HEK293 (cell line): ENCODE measurements at regions not wholly inside any gene's neighbourhood (a gene's known extent, or its start where the extent isn't known, plus 50 kb on each side); places are given as distances from the start of the nearest gene placed in this dataset.

Experiments used
- CTCF ChIA-PET: fragments of 350-600 bp; formaldehyde crosslinking; extraction: SDS; loops from one replicate; lab custom pipeline; 2021; ENCODE audit warnings: antibody characterized with exemption; lab: Yijun Ruan, JAX
- POLR2A ChIA-PET: fragments of 300-600 bp; formaldehyde crosslinking; extraction: SDS; loops from one replicate; lab custom pipeline; 2020; ENCODE audit warnings: antibody characterized with exemption, inconsistent platforms; lab: Yijun Ruan, JAX
- H3K27ac ChIP-seq: fragments of 200-500 bp; sonication (Bioruptor generic); 2 replicates; pipeline ENCODE4 v1.5.1; 2014; ENCODE audit warnings: low read depth, low read length, control low read depth, inconsistent platforms; ENCODE audit errors: extremely low read depth
- H3K36me3 ChIP-seq, 2 experiments: fragments of 200-500 bp in 1 of 2; sonication (Bioruptor generic) in 1 of 2; 1 replicate in 1 of 2; 2 replicates in 1 of 2; pipeline ENCODE4 v1.5.1; 2014 to 2017; ENCODE audit warnings: inconsistent platforms in 2 of 2, low read length in 2 of 2; ENCODE audit not compliant: control insufficient read depth in 2 of 2, insufficient read depth in 1 of 2
- H3K4me1 ChIP-seq: fragments of 200-500 bp; sonication (Bioruptor generic); 2 replicates; pipeline ENCODE4 v1.5.1; 2014; ENCODE audit warnings: mild to moderate bottlenecking, low read length, inconsistent platforms; ENCODE audit not compliant: control insufficient read depth, insufficient read depth
- H3K4me3 ChIP-seq: 2 replicates; pipeline ENCODE4 v1.5.1; 2011; ENCODE audit warnings: low read depth, mild to moderate bottlenecking, control low read depth, low read length, moderate library complexity
- H3K9me3 ChIP-seq: fragments of 200-500 bp; sonication (Bioruptor generic); 2 replicates; pipeline ENCODE4 v1.5.1; 2014; ENCODE audit warnings: low read depth, low read length, inconsistent platforms; ENCODE audit not compliant: control insufficient read depth, insufficient read depth
- HIC1 ChIP-seq: fragments of 450-650 bp; formaldehyde crosslinking; IDR thresholded peaks from 2 replicates; pipeline ENCODE4 v1.5.1; 2016; ENCODE audit warnings: missing biosample characterization, missing genetic modification characterization
- HOXA7 ChIP-seq: sonication (generic); formaldehyde crosslinking; IDR thresholded peaks from 2 replicates; pipeline ENCODE4 v1.8.1; 2022; ENCODE audit warnings: missing genetic modification reagents, borderline replicate concordance
- ZBTB10 ChIP-seq: fragments of 450-650 bp; formaldehyde crosslinking; IDR thresholded peaks from 2 replicates; pipeline ENCODE4 v1.5.1; 2016; ENCODE audit warnings: missing biosample characterization, missing genetic modification characterization
- ZEB2 ChIP-seq: fragments of 450-650 bp; formaldehyde crosslinking; IDR thresholded peaks from 2 replicates; pipeline ENCODE4 v1.5.1; 2016; ENCODE audit warnings: missing biosample characterization, missing genetic modification characterization
- ZFP41 ChIP-seq: fragments of 450-650 bp; formaldehyde crosslinking; IDR thresholded peaks from 2 replicates; pipeline ENCODE4 v1.5.1; 2016; ENCODE audit warnings: missing biosample characterization, missing genetic modification characterization, borderline replicate concordance
- ZNF114 ChIP-seq: fragments of 450-650 bp; formaldehyde crosslinking; IDR thresholded peaks from 2 replicates; pipeline ENCODE4 v1.5.0; 2017; ENCODE audit warnings: missing biosample characterization, missing genetic modification characterization
- ZNF133 ChIP-seq: fragments of 450-650 bp; formaldehyde crosslinking; IDR thresholded peaks from 2 replicates; pipeline ENCODE4 v1.5.1; 2016; ENCODE audit warnings: missing biosample characterization, missing genetic modification characterization
- ZNF302 ChIP-seq: fragments of 450-650 bp; formaldehyde crosslinking; IDR thresholded peaks from 2 replicates; pipeline ENCODE4 v1.5.1; 2016; ENCODE audit warnings: missing biosample characterization, missing genetic modification characterization, low read depth
- ZNF366 ChIP-seq: fragments of 450-650 bp; formaldehyde crosslinking; conservative IDR thresholded peaks from 2 replicates; pipeline ENCODE4 v1.5.1; 2016; ENCODE audit warnings: missing biosample characterization, missing genetic modification characterization
- ZNF510 ChIP-seq: fragments of 450-650 bp; formaldehyde crosslinking; IDR thresholded peaks from 2 replicates; pipeline ENCODE4 v1.5.1; 2018; ENCODE audit warnings: mild to moderate bottlenecking, missing genetic modification characterization, missing biosample characterization; ENCODE audit not compliant: insufficient replicate concordance
- ZNF529 ChIP-seq: fragments of 450-650 bp; formaldehyde crosslinking; IDR thresholded peaks from 2 replicates; pipeline ENCODE4 v1.5.1; 2017; ENCODE audit warnings: missing genetic modification characterization, missing biosample characterization; ENCODE audit not compliant: insufficient replicate concordance
- ZNF658 ChIP-seq: fragments of 450-650 bp; formaldehyde crosslinking; IDR thresholded peaks from 2 replicates; pipeline ENCODE4; 2016; ENCODE audit warnings: missing biosample characterization, missing genetic modification characterization
- ZNF670 ChIP-seq: fragments of 450-650 bp; formaldehyde crosslinking; IDR thresholded peaks from 2 replicates; pipeline ENCODE4 v1.5.1; 2016; ENCODE audit warnings: missing biosample characterization, missing genetic modification characterization, low read depth
- TF ChIP-seq, protein P1 (sequence below): fragments of 450-650 bp; formaldehyde crosslinking; IDR thresholded peaks from 2 replicates; pipeline ENCODE4 v1.5.1; 2016; ENCODE audit warnings: missing biosample characterization, missing genetic modification characterization
- TF ChIP-seq, protein P2 (sequence below): fragments of 450-650 bp; formaldehyde crosslinking; IDR thresholded peaks from 2 replicates; pipeline ENCODE4 v1.5.1; 2016; ENCODE audit warnings: missing biosample characterization, missing genetic modification characterization
- TF ChIP-seq, protein P3 (sequence below): fragments of 450-650 bp; formaldehyde crosslinking; IDR thresholded peaks from 2 replicates; pipeline ENCODE4 v1.5.1; 2016; ENCODE audit warnings: missing biosample characterization, missing genetic modification characterization, borderline replicate concordance

DNA sequence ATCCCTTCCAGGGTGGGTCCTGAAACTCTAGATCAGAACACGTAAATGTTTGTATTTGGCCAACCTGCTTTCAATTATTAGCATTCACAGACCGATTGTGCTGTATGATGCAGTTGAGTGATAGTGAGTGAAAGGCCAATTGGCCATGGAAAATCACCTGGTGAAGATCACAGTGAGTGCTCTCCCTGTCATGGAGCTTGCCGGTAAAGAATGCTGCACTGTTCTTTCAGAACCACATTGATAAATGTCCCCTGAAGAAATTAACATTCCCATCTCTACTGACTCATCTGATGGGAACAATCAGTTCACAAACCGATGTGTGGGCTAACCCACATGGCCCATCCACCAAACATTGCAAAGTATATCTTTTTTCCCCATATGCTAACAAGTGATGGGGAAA, 324.8 kb upstream of the TBL1XR1 start:
- Histone ChIP-seq H3K4me3 (no peak overlapping the region), H3K36me3 (no peaks in the 10 kb centered on the region), H3K9me3 (no peaks in the 10 kb centered on the region), H3K4me1 (no peaks in the 10 kb centered on the region), H3K27ac (no peak overlapping the region)
- CTCF ChIA-PET: interaction anchor here (0.6 kb wide), 1 partner anchor 131 kb away, joined by 5 read pairs; no protein-coding TSS in a partner anchor
- POLR2A ChIA-PET: no interaction called here
- TF ChIP-seq, protein P1, sequence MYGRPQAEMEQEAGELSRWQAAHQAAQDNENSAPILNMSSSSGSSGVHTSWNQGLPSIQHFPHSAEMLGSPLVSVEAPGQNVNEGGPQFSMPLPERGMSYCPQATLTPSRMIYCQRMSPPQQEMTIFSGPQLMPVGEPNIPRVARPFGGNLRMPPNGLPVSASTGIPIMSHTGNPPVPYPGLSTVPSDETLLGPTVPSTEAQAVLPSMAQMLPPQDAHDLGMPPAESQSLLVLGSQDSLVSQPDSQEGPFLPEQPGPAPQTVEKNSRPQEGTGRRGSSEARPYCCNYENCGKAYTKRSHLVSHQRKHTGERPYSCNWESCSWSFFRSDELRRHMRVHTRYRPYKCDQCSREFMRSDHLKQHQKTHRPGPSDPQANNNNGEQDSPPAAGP (tag by site-specific recombination): no peak
- no peak for TF ChIP-seq ZNF510 (tag by site-specific recombination)
- TF ChIP-seq ZFP41 (tag by site-specific recombination): no peak
- TF ChIP-seq ZNF670 (tag by site-specific recombination): no peak
- TF ChIP-seq, protein P2, sequence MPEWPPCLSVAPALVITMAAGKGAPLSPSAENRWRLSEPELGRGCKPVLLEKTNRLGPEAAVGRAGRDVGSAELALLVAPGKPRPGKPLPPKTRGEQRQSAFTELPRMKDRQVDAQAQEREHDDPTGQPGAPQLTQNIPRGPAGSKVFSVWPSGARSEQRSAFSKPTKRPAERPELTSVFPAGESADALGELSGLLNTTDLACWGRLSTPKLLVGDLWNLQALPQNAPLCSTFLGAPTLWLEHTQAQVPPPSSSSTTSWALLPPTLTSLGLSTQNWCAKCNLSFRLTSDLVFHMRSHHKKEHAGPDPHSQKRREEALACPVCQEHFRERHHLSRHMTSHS (tag by site-specific recombination): no peak
- no peak for TF ChIP-seq ZNF133 (tag by site-specific recombination)
- no peak for TF ChIP-seq ZNF529
- no peak for TF ChIP-seq ZNF302 (tag by site-specific recombination)
- no peak for TF ChIP-seq HOXA7 (CRISPR knock-in tag)
- TF ChIP-seq, protein P3, sequence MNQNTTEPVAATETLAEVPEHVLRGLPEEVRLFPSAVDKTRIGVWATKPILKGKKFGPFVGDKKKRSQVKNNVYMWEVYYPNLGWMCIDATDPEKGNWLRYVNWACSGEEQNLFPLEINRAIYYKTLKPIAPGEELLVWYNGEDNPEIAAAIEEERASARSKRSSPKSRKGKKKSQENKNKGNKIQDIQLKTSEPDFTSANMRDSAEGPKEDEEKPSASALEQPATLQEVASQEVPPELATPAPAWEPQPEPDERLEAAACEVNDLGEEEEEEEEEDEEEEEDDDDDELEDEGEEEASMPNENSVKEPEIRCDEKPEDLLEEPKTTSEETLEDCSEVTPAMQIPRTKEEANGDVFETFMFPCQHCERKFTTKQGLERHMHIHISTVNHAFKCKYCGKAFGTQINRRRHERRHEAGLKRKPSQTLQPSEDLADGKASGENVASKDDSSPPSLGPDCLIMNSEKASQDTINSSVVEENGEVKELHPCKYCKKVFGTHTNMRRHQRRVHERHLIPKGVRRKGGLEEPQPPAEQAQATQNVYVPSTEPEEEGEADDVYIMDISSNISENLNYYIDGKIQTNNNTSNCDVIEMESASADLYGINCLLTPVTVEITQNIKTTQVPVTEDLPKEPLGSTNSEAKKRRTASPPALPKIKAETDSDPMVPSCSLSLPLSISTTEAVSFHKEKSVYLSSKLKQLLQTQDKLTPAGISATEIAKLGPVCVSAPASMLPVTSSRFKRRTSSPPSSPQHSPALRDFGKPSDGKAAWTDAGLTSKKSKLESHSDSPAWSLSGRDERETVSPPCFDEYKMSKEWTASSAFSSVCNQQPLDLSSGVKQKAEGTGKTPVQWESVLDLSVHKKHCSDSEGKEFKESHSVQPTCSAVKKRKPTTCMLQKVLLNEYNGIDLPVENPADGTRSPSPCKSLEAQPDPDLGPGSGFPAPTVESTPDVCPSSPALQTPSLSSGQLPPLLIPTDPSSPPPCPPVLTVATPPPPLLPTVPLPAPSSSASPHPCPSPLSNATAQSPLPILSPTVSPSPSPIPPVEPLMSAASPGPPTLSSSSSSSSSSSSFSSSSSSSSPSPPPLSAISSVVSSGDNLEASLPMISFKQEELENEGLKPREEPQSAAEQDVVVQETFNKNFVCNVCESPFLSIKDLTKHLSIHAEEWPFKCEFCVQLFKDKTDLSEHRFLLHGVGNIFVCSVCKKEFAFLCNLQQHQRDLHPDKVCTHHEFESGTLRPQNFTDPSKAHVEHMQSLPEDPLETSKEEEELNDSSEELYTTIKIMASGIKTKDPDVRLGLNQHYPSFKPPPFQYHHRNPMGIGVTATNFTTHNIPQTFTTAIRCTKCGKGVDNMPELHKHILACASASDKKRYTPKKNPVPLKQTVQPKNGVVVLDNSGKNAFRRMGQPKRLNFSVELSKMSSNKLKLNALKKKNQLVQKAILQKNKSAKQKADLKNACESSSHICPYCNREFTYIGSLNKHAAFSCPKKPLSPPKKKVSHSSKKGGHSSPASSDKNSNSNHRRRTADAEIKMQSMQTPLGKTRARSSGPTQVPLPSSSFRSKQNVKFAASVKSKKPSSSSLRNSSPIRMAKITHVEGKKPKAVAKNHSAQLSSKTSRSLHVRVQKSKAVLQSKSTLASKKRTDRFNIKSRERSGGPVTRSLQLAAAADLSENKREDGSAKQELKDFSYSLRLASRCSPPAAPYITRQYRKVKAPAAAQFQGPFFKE (tag by site-specific recombination): no peak
- no peak for TF ChIP-seq ZNF366 (tag by site-specific recombination)
- TF ChIP-seq ZNF658 (tag by site-specific recombination): no peak
- no peak for TF ChIP-seq ZEB2
- no peak for TF ChIP-seq ZBTB10 (tag by site-specific recombination)
- no peak for TF ChIP-seq HIC1 (tag by site-specific recombination)
- no peak for TF ChIP-seq ZNF114 (tag by site-specific recombination)
